Vagina (tissue), 2 donors: ENCODE measurements at regions not wholly inside any gene's neighbourhood (a gene's known extent, or its start where the extent isn't known, plus 50 kb on each side); places are given as distances from the start of the nearest gene placed in this dataset.

Experiments used
- DNase-seq, 2 donors: peaks; one replicate each; pipeline ENCODE4 v3.0.0-alpha.2; 2017; ENCODE audit errors: extremely low spot score in 2 of 2
- H3K27ac ChIP-seq: fragments of 200-600 bp; sonication (generic); one replicate; pipeline ENCODE4 v1.5.1; 2019
- H3K27me3 ChIP-seq: fragments of 200-600 bp; sonication (generic); one replicate; pipeline ENCODE4 v1.5.1; 2019
- H3K36me3 ChIP-seq, 2 donors: fragments of 200-600 bp; sonication (generic); one replicate each; pipeline ENCODE4 v1.5.1; 2017 to 2019
- H3K4me1 ChIP-seq: fragments of 200-600 bp; sonication (generic); one replicate; pipeline ENCODE4 v1.5.1; 2019
- H3K4me3 ChIP-seq, 2 donors: fragments of 200-600 bp; sonication (generic); 1 replicate in 1 of 2; 2 replicates in 1 of 2; pipeline ENCODE4 v1.5.1; 2016 to 2019
- H3K9me3 ChIP-seq: fragments of 200-600 bp; sonication (generic); one replicate; pipeline ENCODE4 v1.5.1; 2019
- POLR2A ChIP-seq, 2 donors: fragments of 450-650 bp; IDR thresholded peaks; one replicate each; pipeline ENCODE4 v1.6.1; 2017; ENCODE audit warnings: antibody characterized with exemption in 2 of 2, mild to moderate bottlenecking in 2 of 2, moderate library complexity in 2 of 2
- POLR2AphosphoS5 ChIP-seq, 2 donors: sonication (generic); formaldehyde crosslinking; IDR thresholded peaks; one replicate each; pipeline ENCODE4 v1.9.0; 2017; ENCODE audit warnings: antibody characterized with exemption in 2 of 2, mild to moderate bottlenecking in 2 of 2, low read depth in 1 of 2; ENCODE audit not compliant: insufficient read depth in 1 of 2
- intact Hi-C: fragments of 100-400 bp; cut with DNase I; formaldehyde crosslinking; loops from one replicate; pipeline ENCODE4 v1.15.1; 2023
- TF ChIP-seq, protein P1 (sequence below), 3 experiments: fragments of 450-650 bp in 2 of 3; fragments of 200-600 bp in 1 of 3; sonication (generic) in 1 of 3; IDR thresholded peaks; one replicate each; pipeline ENCODE4 v1.5.1; 2017 to 2019; ENCODE audit warnings: antibody characterized with exemption in 3 of 3, mild to moderate bottlenecking in 2 of 3, moderate library complexity in 2 of 3

DNA sequence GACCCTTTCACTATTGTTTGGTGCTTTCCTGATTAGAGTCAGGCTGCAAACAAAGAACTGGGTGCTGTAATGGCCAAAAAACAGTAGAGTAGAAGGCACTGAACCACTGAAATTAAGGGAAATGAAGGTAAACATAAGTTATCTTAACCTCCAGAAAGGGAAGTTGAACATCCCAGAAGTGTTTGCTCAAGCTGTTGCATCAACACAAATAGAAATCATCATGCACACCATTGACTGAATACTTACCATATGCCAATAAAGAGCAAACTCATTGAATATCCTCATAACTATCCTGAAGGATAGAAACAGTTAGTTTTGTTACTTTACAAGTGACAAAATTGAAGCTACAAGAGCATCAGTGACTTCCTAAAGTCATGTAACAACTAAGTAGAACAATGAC lies 477.4 kb upstream of the CHST9 start:
- Histone ChIP-seq H3K27me3 (no peaks in the 10 kb centered on the region), H3K9me3 (no peaks in the 10 kb centered on the region), H3K4me3 (no peak overlapping the region), H3K27ac (no peak overlapping the region), H3K4me1 (no peaks in the 10 kb centered on the region), H3K36me3 (no peaks in the 10 kb centered on the region)
- intact Hi-C loops: no loop called here
- TF ChIP-seq POLR2AphosphoS5 (IDR thresholded peaks at IDR 0.05; ENCODE audit: insufficient read depth in 1 of 2, low read depth in 1 of 2) (no peak), POLR2A (IDR thresholded peaks at IDR 0.05) (no peak)
- TF ChIP-seq, protein P1, sequence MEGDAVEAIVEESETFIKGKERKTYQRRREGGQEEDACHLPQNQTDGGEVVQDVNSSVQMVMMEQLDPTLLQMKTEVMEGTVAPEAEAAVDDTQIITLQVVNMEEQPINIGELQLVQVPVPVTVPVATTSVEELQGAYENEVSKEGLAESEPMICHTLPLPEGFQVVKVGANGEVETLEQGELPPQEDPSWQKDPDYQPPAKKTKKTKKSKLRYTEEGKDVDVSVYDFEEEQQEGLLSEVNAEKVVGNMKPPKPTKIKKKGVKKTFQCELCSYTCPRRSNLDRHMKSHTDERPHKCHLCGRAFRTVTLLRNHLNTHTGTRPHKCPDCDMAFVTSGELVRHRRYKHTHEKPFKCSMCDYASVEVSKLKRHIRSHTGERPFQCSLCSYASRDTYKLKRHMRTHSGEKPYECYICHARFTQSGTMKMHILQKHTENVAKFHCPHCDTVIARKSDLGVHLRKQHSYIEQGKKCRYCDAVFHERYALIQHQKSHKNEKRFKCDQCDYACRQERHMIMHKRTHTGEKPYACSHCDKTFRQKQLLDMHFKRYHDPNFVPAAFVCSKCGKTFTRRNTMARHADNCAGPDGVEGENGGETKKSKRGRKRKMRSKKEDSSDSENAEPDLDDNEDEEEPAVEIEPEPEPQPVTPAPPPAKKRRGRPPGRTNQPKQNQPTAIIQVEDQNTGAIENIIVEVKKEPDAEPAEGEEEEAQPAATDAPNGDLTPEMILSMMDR (IDR thresholded peaks at IDR 0.05): no peak
- DNase-seq: no peak

DNA sequence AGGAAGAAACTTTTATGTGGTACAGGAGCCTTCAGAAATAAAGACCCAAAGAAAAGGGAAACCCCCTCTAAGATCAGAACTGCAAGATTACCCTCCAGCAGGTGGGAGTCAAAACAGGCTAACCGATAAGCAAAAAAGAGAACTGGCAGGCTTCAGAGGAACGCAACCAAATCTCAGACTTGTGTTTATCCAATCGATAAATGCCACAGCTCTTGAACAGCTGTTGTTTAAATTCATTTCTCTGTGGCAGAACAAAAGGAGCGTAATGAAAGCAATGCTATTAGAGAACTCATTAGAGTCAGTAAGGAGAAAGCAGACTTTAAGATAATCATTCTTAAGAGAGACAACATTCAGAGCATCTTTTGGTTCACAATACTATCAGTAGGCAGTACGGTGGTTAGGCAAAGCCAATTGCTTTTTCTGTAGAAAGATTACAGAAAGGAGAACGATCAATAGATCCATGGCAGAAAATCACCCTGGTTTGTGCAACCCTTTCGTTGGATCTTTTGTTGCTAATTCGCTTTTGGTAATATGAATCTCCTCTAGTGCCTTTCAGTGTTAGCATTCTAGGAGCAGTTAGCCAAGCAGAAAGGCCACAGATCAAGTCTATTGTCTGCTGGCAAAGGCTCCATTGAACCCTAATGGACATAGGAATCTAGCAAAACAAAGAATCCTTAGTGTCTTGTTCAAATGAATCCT lies 476.4 kb upstream of the CHST9 start:
- Histone ChIP-seq H3K36me3 (no peaks in the 10 kb centered on the region), H3K4me1 (no peaks in the 10 kb centered on the region), H3K4me3 (no peak overlapping the region), H3K27ac (no peak overlapping the region), H3K9me3 (no peaks in the 10 kb centered on the region), H3K27me3 (no peaks in the 10 kb centered on the region)
- TF ChIP-seq POLR2AphosphoS5 (IDR thresholded peaks at IDR 0.05; ENCODE audit: insufficient read depth in 1 of 2, low read depth in 1 of 2): no peak
- intact Hi-C loops: no loop called here
- DNase-seq: no peak

GRCh38 chr18:27656905-27657304 lies 471.8 kb upstream of the CHST9 start:
- H3K27me3 ChIP-seq: no peaks in the 10 kb centered on the region
- no peak overlapping the region for H3K27ac ChIP-seq
- H3K4me3 ChIP-seq: no peak overlapping the region
- intact Hi-C loops: no loop called here
- H3K36me3 ChIP-seq: no peaks in the 10 kb centered on the region
- H3K9me3 ChIP-seq: no peaks in the 10 kb centered on the region
- no peaks in the 10 kb centered on the region for H3K4me1 ChIP-seq
- no peak for DNase-seq
- TF ChIP-seq POLR2A (IDR thresholded peaks at IDR 0.05) (no peak), POLR2AphosphoS5 (IDR thresholded peaks at IDR 0.05; ENCODE audit: insufficient read depth in 1 of 2, low read depth in 1 of 2) (no peak)
- TF ChIP-seq, protein P1 (IDR thresholded peaks at IDR 0.05): no peak

DNA sequence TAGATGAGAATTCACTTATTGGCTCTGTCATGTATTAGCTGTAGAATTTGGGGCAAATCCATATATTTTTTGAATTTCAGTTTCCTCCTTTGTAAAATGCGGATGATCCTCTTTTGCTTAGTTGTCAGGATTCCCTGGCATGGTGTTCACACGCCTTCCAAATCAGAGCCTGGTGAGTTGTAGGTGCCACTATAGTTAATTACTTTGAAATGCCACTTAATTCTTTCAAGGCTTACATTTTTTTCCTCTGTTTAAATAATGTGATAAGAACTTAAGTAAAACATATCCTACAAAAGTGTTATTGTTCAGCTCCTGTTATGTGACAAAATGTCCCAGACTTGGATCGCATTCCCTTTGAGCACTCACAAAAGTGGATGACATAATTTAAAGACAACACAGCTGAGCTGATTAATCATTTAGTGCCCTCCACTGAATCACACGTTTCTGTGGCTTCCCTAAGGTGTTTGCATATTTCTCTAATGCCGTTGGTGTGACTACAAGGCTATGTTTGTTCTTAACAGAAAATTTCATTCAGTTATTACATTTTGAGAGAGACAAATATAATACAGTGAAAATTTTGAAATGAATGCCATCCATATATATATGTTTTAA lies 471.2 kb upstream of the CHST9 start:
- Histone ChIP-seq H3K27me3 (no peaks in the 10 kb centered on the region), H3K27ac (no peak overlapping the region), H3K9me3 (no peaks in the 10 kb centered on the region), H3K4me3 (no peak overlapping the region), H3K36me3 (no peaks in the 10 kb centered on the region), H3K4me1 (no peaks in the 10 kb centered on the region)
- intact Hi-C loops: no loop called here
- TF ChIP-seq POLR2AphosphoS5 (IDR thresholded peaks at IDR 0.05; ENCODE audit: insufficient read depth in 1 of 2, low read depth in 1 of 2) (no peak), POLR2A (IDR thresholded peaks at IDR 0.05) (no peak)
- TF ChIP-seq, protein P1 (IDR thresholded peaks at IDR 0.05): no peak
- no peak for DNase-seq

DNA sequence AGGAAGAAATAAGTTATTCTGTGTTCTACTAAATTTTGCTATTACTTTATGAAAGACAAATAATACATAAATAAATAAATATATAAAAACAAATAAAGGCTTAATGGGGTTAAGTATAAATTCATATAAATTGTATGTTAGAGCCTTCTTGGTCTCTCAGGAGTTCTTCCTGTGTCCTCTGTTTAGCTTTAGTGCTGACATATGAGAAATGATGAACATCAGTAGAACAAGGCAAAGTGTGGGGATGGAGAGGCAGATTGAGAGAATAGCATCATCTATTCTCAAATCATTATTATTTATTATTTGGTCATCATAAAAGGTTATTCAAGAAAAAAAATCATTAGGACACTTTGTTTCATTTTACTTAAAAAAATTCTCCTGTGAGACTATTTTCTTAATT lies 468.1 kb upstream of the CHST9 start:
- DNase-seq: no peak
- Histone ChIP-seq H3K4me3 (no peak overlapping the region), H3K36me3 (no peaks in the 10 kb centered on the region), H3K4me1 (no peaks in the 10 kb centered on the region), H3K27me3 (no peaks in the 10 kb centered on the region), H3K9me3 (no peaks in the 10 kb centered on the region), H3K27ac (no peak overlapping the region)
- TF ChIP-seq POLR2A (IDR thresholded peaks at IDR 0.05) (no peak), POLR2AphosphoS5 (IDR thresholded peaks at IDR 0.05; ENCODE audit: insufficient read depth in 1 of 2, low read depth in 1 of 2) (no peak)
- TF ChIP-seq, protein P1 (IDR thresholded peaks at IDR 0.05): no peak
- intact Hi-C loops: no loop called here
